ENCODE measurements at regions not wholly inside any gene's neighbourhood (a gene's known extent, or its start where the extent isn't known, plus 50 kb on each side); places are given as distances from the start of the nearest gene placed in this dataset.
A peak's percentile ranks its signal among the peaks of the same experiment; 100 is the strongest.

- no peaks in the 10 kb centered on the region for H3K9me3 ChIP-seq
- DNase-seq = no peak
- H3K4me1 ChIP-seq = peaks cover 8% of the 10 kb centered on the region; the same call in 1 of the 2 replicates
- TF ChIP-seq CTCF (IDR thresholded peaks at IDR 0.05; ENCODE audit: low read depth, low read length) = no peak
- H3K36me3 ChIP-seq = no peaks in the 10 kb centered on the region
- no peak overlapping the region for H3K4me3 ChIP-seq (ENCODE audit: low read depth, low read length)
- H3K27me3 ChIP-seq = no peaks in the 10 kb centered on the region
These were observed 480.1 kb upstream of the MPDZ start for GRCh38 chr9:13759551-13759950.

GRCh38 chr9:13758936-13759335 lies 479.4 kb upstream of the MPDZ start:
- Histone ChIP-seq H3K27me3 (no peaks in the 10 kb centered on the region), H3K9me3 (no peaks in the 10 kb centered on the region), H3K4me3 (ENCODE audit: low read depth, low read length) (no peak overlapping the region), H3K36me3 (no peaks in the 10 kb centered on the region), H3K4me1 (peaks cover 8% of the 10 kb centered on the region; the same call in 1 of the 2 replicates)
- no peak for DNase-seq
- TF ChIP-seq CTCF (IDR thresholded peaks at IDR 0.05; ENCODE audit: low read depth, low read length) = no peak

GRCh38 chr9:13756943-13757342 lies 477.5 kb upstream of the MPDZ start:
- Histone ChIP-seq H3K4me3 (ENCODE audit: low read depth, low read length) (no peak overlapping the region), H3K9me3 (no peaks in the 10 kb centered on the region), H3K36me3 (no peaks in the 10 kb centered on the region), H3K27me3 (no peaks in the 10 kb centered on the region), H3K4me1 (peaks cover 8% of the 10 kb centered on the region; the same call in 1 of the 2 replicates)
- no peak for DNase-seq
- TF ChIP-seq CTCF (IDR thresholded peaks at IDR 0.05; ENCODE audit: low read depth, low read length) = no peak

GRCh38 chr9:13755551-13755950 lies 476.1 kb upstream of the MPDZ start:
- Histone ChIP-seq H3K4me1 (peaks cover 11% of the 10 kb centered on the region), H3K27me3 (no peaks in the 10 kb centered on the region), H3K4me3 (ENCODE audit: low read depth, low read length) (no peak overlapping the region), H3K9me3 (no peaks in the 10 kb centered on the region), H3K36me3 (no peaks in the 10 kb centered on the region)
- no peak for TF ChIP-seq CTCF (IDR thresholded peaks at IDR 0.05; ENCODE audit: low read depth, low read length)
- DNase-seq = no peak

GRCh38 chr9:13750639-13751038 lies 471.1 kb upstream of the MPDZ start:
- no peak for DNase-seq
- Histone ChIP-seq H3K9me3 (no peaks in the 10 kb centered on the region), H3K36me3 (no peaks in the 10 kb centered on the region), H3K4me3 (ENCODE audit: low read depth, low read length) (no peak overlapping the region), H3K27me3 (no peaks in the 10 kb centered on the region), H3K4me1 (peaks cover 14% of the 10 kb centered on the region)
- no peak for TF ChIP-seq CTCF (IDR thresholded peaks at IDR 0.05; ENCODE audit: low read depth, low read length)

GRCh38 chr9:13750061-13750460 lies 470.6 kb upstream of the MPDZ start:
- Histone ChIP-seq H3K4me3 (ENCODE audit: low read depth, low read length) (peak overlapping the region; percentile 2; the same call in 1 of the 2 replicates), H3K4me1 (peaks cover 13% of the 10 kb centered on the region), H3K9me3 (no peaks in the 10 kb centered on the region), H3K27me3 (no peaks in the 10 kb centered on the region), H3K36me3 (no peaks in the 10 kb centered on the region)
- no peak for DNase-seq
- TF ChIP-seq CTCF (IDR thresholded peaks at IDR 0.05; ENCODE audit: low read depth, low read length) = no peak

All from BE2C (cell line).